ENCODE measurements at regions not wholly inside any gene's neighbourhood (a gene's known extent, or its start where the extent isn't known, plus 50 kb on each side); places are given as distances from the start of the nearest gene placed in this dataset.

DNA sequence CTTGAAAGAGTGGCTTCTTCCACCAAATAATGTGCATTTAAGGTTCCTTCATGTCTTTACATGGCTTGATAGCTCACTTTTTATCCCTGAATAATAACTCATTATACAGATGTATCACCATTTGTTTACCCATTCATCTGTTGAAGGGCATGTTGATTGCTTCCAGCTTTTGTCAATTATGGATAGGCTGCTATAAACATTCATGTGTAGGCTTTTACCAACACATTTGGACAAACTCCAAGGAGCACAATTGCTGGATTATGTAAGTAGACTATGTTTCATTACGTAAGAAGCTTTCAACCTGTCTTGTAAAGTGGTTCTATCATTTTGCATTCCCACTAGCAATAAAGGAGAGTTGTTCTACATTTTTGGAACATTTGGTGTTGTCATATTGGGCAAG lies 2637.0 kb downstream of the PCDH7 start:
- no peak for ATAC-seq (ENCODE audit: low FRiP score)
- TF ChIP-seq, protein P1, sequence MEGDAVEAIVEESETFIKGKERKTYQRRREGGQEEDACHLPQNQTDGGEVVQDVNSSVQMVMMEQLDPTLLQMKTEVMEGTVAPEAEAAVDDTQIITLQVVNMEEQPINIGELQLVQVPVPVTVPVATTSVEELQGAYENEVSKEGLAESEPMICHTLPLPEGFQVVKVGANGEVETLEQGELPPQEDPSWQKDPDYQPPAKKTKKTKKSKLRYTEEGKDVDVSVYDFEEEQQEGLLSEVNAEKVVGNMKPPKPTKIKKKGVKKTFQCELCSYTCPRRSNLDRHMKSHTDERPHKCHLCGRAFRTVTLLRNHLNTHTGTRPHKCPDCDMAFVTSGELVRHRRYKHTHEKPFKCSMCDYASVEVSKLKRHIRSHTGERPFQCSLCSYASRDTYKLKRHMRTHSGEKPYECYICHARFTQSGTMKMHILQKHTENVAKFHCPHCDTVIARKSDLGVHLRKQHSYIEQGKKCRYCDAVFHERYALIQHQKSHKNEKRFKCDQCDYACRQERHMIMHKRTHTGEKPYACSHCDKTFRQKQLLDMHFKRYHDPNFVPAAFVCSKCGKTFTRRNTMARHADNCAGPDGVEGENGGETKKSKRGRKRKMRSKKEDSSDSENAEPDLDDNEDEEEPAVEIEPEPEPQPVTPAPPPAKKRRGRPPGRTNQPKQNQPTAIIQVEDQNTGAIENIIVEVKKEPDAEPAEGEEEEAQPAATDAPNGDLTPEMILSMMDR (IDR thresholded peaks at IDR 0.05): no peak
- no peak for DNase-seq (ENCODE audit: low spot score)

DNA sequence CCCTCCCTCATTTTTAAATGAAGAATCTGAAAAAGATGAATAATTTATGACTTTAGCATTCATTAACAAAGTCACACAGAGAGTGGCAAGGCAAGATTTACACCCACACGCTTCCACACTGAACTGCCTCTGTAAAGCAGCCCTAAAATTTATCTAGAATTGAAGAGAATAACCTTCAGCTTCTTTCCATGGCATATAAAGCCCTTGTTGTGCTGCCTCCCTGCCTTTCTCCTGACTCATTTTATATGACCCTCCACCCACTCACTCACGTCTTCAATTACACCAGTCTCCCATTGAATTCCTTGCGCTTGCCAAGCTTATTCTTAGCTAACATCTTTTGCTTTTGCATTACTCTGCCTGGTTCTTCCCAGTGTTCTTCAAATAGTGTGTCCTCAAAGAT lies 2649.3 kb downstream of the PCDH7 start:
- no peak for DNase-seq (ENCODE audit: low spot score)
- peak; percentile 48 for ATAC-seq (ENCODE audit: low FRiP score)
- TF ChIP-seq, protein P1 (IDR thresholded peaks at IDR 0.05): no peak

DNA sequence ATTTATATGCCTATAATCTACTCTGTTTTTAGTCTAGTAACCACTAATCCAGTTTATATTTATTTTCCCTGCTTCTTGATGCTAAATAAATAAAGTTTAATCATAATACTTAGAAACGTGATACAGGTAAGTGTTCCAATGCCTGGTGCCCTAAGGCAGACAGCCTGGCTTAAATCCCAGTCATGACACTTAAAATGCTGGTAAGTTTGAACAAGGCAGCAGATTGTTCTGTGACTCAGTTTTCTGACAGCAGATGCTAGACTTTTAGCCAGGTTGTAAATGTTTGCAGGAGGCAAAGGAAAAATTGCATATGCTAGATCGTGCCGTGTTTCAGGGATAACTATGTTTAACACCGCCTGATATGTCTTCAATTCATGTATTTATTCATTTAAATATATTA lies 2661.6 kb downstream of the PCDH7 start:
- no peak for ATAC-seq (ENCODE audit: low FRiP score)
- DNase-seq (ENCODE audit: low spot score): no peak
- TF ChIP-seq, protein P1 (IDR thresholded peaks at IDR 0.05): no peak

DNA sequence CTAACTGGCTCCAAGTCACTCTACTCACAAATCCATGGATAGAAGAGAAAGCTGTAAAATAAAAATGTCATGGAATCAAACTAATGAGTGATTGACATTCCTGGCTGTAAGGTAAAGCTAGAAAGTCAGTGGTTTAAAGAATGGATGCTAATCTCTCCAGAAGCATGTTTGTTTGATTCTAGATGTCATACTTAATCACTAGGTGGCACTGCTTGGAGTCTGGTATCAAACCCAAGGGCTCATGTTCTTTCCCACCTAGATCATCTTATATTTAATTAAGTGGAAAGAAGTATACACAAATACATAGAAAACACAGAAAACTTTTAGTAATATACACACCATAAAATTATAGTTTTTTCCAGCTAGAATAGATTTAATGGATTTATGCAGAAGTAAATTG lies 2666.6 kb downstream of the PCDH7 start:
- TF ChIP-seq, protein P1 (IDR thresholded peaks at IDR 0.05): no peak
- ATAC-seq (ENCODE audit: low FRiP score) (no peak), DNase-seq (ENCODE audit: low spot score) (no peak)

DNA sequence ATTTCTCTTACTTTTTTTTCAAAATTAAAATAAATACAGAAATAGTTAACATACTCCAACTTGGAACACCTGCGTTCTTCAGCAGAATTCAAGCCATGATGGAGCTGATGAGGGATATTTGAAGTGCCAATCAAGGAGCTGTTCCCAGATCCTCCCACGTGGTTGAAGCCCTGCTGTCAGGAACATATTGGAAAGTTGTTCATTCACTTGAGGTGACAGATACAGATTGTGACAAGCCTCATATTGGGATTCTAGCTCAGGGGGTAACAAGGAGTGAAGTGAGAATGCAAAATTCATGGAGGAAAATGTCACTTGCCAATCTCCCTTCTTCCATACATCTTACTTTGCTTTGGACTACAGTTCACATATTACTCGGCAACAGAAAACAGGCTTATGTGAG lies 2670.8 kb downstream of the PCDH7 start:
- ATAC-seq (ENCODE audit: low FRiP score): no peak
- DNase-seq (ENCODE audit: low spot score): no peak
- TF ChIP-seq, protein P1 (IDR thresholded peaks at IDR 0.05): no peak

DNA sequence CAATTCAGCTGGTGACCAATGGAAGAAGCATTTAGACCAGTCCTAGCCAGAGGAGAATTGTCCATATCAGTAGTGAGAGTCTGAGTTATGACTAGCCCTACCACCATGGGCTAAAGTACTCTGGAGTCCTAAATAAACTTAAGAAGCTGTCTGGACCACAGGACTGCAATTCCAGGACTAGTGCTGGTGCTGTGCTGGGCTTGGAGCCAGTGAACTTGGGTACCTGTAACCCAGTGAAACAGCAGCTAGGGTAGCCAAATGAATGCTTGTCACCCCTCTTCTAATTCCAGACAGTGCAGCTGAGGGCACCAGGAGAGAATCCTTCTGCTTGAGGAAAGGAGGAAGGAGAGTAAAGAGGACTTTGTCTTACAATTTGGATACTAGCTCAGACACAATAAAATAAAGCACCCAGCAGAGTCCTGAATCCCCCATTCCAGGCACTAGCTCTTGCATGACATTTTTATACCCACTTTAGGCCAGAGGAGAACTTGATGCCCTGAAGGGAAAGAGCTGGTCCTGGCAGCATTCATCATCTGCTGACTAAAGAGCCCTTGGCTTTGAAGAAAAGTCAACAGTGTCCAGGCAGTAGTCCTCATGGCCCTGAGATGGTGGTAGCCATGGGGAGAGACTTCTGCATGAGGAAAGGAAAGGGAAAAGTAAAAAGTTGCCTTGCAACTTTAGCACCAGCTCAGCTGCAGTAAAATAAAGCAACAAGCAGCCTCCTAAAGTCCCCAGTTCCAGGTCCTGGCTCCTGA lies 2675.7 kb downstream of the PCDH7 start:
- no peak for DNase-seq (ENCODE audit: low spot score)
- no peak for ATAC-seq (ENCODE audit: low FRiP score)
- TF ChIP-seq, protein P1 (IDR thresholded peaks at IDR 0.05): no peak

DNA sequence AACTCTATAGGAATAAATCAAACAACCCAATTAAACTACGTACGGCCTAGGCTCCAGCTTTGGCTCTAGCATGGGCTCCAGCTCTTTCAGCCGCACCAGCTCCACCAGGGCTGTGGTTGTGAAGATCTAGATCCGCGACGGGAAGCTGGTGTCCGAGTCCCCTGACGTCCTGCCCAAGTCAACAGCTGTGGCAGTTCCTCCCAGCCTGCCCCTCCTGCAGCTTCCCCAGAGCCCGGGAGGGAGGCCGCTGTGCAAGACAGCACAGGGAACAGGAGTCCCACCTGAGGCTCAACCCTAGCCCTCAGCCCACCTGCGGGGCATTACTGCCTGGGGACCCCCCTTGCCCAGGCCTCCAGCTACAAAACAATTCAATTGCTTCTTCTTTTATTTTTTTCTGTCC lies 2680.3 kb downstream of the PCDH7 start:
- ATAC-seq (ENCODE audit: low FRiP score): no peak
- TF ChIP-seq, protein P1 (IDR thresholded peaks at IDR 0.05): no peak
- no peak for DNase-seq (ENCODE audit: low spot score)

All from omental fat pad (tissue), 3 donors.